ENCODE measurements at regions not wholly inside any gene's neighbourhood (a gene's known extent, or its start where the extent isn't known, plus 50 kb on each side); places are given as distances from the start of the nearest gene placed in this dataset.
"Not testable (repeated sequence)": the region's sequence is repeated elsewhere in the genome, so short reads cannot be mapped to it uniquely, and the experiment has no call there.

DNA sequence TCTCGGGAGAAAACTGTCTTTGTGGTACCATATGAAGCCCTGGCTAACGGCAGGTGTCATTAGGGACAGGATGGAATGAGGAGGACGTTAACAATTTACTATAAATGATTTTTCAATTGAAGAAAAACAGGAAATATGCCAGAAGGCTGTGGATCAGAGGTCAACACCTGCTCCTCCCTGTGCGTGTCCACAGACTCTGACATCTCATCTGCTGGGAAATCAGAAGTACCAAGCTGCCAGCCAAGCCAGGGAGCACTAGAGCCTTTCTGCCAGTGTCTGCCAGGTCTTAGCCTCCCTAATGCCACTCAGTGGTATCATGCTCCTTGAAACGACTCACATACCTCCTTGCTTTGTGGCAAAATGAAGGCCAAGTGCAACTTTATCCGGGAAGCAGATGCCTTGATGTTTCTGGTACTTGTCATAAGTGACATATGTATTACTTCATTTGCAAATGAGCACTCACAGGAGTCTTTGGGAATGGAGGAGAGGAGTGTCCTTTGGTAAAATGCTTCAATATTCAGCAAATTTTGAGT is 541.1 kb downstream of the SATB2 start:
- no peak for DNase-seq (ENCODE audit: low read depth)

DNA sequence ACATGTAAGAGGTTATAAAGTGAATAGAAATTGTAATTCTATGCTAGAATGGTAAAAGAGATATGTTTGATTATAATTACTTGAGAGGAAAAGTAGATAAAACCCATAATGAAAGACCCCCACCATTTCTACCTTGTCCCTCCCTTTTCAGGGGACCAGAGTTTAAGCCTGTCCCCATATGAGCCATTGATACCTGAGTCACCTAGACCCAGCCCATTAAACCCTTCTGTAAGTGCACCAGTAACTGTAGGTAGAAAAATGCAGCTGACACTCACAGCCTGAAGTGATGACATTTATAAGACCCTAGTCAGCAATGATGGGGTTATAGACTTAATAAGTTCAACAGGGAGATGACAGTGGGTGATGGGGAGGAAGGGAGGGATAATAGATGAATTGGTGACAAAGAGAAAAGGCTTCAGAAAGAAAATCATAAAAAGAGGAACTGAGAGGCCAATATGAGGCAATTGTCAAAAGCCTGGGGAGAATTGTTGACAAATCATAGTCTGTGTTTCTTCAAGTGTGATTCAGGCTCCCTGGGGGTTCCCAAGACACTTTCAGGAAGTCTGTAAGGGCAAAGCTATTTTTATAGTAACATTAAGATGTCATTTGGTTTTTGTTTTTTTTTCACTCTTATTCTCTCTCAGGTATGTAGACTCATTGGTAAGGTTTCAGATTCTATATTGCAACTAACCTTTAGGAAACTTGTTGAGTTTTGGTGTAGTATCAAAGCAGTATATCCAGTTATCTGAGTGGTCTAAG is 544.2 kb downstream of the SATB2 start:
- DNase-seq (ENCODE audit: low read depth) = no peak

DNA sequence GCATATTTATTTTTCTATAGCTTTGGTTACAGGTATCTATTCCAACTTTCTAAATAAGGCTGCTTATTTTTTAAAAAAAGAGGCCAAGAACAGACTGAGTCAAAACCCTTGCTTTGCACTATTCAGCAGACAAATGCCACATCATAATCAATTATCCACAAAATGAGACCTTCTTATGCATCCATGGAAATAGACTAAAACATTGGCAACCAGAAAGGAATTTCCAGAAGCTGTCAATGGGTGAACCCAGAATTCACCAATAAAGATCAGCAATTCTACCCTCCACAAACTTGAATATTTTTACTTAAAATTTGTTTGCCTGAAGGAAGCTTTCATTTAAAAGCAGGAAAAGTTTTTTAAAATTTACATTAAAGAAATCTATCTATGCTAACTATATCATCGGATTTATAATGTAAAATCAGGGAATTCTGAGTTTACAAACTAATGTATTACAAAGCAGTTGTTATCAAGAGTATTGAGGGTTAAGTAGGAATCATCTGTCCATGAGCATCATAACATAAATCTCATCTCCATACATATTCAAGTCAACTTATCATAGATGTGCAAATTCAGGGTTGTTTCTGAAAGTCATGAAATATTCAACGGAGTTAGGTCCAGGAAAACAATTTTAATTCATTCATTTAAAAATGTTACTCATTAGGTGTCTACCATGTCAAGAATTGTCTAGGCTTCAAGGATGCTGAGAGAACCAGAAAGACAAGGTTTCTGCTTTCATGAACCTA is 548.0 kb downstream of the SATB2 start:
- no peak for DNase-seq (ENCODE audit: low read depth)

DNA sequence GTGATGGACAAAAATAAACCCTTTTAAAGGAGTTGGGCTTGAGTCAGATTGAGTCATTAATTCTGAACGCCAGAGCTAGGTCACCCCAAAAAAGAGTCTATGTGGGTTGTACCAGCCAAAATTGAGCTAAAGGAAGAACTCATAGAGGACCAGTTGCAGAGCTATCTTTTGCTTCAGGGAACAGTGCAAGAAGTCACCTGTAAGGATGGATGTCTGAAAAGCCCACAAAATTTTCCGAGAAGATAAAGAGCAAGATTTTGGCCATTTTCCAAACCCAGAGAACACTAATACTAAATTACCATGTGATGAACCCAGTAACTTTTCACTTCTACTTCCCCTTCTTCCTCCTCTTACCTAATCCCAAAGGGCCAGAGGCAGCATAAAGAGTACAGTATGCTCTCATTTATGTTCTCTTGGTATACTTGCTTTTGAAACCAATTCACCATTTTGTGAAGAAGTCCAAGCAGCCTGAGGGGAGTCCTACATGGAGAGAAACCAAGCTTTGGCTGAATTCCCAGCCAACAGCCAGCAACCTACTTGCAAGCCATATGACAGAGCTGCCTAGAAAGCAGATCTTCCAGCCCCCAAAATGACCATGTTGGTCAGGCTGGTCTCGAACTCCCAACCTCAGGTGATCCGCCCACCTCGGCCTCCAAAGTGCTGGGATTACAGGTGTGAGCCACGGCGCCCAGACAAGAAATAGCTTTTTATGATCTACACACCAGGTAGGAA is 551.7 kb downstream of the SATB2 start:
- no peak for DNase-seq (ENCODE audit: low read depth)

DNA sequence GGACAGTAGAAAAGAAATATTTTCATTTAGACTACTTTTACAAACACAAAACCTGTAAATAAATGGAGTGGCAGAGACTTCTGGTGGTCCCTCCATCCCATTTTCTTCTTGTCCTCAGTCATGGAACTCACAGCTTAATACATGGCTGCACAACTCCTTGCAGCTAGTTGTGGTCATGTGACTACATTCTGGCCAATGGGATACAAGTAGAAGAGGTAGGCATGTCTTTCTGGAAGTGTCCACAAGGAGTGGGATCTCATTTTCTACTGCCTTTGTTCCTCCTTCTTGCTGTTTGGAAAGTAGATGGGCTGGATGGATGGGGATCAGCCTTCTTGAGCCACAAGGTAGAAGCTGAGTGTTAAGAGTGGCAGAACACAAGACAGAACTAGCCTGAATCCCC is 555.8 kb downstream of the SATB2 start:
- no peak for DNase-seq (ENCODE audit: low read depth)

DNA sequence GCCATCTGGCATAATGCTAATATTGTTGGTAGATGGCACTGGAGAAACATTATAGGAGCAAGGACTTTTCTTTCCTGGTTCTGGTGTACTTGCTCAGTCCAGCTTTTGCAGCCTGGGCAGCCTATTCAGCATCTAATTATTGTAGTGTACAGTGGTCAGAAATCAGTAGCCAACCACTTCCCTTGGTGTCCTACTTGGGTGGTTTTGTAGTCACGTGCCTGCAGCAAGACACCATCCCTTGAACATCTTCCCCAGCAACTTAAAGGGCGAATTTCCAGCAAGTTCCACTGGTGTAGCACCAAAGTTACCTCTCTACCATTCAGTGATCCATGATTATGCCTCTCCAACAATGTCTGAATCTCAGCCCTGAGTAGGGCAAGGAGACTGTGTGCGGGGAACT is 557.6 kb downstream of the SATB2 start:
- DNase-seq (ENCODE audit: low read depth) = no peak

DNA sequence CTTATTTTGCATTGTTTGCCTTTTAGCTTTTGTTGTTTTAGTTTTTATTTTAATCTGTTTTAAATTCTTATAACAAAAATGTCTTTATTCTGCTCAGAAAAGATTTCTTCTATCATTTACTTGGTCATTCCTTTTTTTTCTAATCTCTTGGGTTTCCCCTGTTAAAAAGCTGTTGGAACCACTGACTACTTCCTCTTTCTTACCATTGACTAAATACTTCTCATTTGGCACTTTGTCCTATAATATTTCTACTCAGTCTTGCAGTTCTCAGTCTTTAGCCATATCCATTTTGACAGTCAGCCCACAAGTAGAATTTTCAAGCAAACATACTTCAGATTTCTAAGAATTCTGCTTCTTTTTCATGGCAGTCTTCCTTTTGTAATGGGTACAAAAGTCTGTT is 567.2 kb downstream of the SATB2 start:
- DNase-seq (ENCODE audit: low read depth) = no peak

DNA sequence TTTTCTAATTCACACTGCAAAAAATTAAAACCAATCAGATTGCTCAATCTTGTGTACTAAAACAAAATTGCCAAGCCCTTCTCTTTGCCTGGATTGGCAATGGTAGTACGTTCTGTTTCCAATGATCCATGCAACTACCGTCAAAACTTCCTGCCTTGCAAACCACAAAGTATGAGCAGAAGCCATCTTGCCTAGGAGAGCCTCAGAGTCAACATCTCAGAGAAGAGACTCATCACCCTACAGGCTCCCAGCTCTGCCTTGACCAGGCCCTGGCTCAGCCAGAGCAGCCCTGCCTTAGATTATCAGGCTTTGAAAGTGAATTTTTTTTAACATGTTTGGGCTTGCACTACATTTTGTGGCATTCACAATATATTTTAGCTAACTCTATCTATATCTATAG is 574.1 kb downstream of the SATB2 start:
- DNase-seq (ENCODE audit: low read depth) = no peak

DNA sequence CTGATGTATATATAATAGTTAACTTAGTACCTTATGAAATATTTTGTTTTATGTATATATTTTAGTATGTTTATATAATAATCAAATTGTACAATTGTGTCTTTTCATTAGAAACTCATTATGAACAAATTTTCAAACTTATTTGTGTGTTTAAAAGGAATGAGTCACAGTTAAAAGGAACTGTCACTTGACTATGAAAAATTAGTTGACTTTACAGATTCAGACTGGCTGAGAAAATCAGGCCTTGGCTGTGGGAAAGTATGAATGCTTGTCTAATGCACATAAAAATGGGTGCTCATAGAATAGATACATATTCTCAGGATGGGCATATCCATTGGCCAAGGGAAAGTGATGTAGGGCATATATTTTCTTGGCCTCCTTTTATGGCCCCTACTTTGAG is 576.8 kb downstream of the SATB2 start:
- DNase-seq (ENCODE audit: low read depth) = no peak

DNA sequence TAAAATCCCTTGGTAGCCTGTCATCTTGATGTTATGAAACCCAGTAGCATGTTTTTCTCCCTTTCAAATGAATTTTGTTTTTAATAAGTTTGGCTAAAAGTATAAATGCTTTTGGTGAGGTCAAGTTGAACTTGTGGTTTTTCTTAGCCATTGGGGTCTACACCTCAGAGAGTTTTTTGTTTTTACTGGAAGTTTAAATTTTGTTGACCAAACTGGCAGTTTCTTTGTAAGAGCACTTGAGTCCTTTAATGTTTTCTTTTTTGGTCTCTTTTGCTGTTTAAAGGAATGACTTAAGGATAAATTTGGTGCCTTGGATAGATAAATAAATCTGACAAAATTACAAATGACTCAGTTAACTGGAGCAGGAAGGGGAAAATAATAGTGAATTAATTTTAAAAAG is 577.3 kb downstream of the SATB2 start:
- no peak for DNase-seq (ENCODE audit: low read depth)

DNA sequence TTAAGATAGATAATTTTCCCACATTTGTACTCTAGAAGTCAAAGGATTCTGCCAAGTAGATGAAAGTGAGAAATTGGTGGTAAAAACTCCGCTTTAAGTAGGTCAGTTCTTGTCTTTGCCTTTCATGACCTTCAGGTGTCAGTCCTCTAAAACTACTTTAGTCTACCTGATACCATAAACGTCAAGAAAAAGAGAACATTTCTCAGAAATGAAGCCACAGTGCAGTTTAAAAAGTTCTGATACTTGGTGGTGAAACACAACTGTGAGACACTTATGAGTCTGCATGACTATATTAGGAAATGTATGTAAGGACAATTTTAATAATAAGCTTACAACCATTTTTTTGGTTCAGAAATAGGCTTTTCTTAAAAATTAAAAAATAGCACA is 583.3 kb downstream of the SATB2 start:
- no peak for DNase-seq (ENCODE audit: low read depth)

DNA sequence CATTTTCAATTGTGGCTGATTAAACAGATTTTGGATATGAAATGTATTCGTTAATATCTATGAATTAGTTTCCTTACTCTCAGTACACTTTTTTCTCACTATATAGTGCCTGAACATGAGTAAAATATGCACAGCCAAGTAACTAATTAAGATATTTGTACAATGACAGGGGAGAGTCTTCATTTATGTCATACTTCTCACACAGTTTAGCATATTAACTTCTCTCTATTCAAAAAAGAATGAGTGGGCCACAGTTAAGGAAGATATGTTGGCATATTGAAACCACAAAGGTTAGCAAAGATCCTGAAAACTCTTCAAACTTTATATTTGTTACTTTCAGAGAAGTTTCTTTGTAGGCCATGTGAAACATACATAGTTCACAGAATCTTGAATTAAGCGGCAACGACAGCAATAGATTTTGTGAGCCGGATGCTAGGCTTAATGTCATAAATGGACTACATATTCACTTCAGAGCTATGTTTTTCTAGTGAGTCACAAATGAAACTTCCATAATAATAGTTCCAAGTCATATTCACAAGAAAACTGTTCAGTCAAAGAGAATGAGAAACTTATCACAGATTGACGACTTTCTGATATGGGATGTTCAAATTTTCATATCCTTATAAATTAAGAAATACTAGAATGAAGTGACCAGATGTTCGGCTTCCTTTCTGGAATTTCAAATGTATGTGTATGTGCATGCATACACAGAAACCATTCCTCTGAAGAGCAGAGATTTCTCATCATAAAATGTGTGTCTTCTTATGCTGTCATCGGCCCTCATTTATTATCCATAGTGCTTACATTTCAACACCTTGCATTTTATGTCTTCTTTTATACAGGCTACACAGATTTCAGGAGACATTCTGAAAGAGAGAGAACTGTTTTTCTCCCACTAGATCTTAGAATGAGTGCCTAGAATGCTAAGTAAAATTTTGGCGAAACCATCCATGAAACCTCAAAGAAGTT is 584.0 kb downstream of the SATB2 start:
- no peak for DNase-seq (ENCODE audit: low read depth)

DNA sequence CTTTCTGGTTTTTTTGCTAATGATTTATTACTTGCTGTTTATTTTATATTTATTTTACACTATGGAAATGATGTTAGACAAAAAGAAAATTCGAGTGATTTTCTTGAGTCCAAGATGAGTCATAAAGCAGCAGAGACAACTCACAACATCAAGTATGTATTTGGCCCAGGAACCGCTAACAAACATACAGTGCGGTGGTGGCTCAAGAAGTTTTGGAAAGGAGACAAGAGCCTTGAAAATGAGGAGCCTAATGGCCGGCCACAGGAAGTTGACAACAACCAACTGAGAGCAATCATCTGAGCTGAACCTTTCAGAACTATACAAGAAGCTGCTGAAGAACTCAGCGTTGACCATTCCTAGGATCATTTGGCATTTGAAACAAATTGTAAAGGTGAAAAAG is 594.1 kb downstream of the SATB2 start:
- no peak for DNase-seq (ENCODE audit: low read depth)

DNA sequence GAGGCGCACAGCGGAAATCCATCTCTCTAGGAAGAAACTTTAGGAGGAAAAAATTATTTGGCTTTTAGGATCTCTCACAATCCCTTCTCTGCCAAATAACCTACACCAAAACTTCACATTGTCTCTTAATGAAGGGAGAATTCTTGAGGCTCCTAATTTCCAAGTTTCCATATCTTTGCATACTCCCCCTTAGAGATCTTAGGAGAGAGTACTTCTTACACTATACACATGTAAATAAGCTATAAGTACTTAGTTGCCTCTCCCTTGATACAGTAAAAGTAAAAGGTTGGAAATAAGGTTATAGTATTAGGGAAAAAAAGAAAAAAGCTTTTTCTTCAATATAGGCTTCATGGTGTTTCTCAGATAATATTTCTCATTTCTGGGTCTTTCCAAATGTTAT is 596.7 kb downstream of the SATB2 start:
- no peak for DNase-seq (ENCODE audit: low read depth)

DNA sequence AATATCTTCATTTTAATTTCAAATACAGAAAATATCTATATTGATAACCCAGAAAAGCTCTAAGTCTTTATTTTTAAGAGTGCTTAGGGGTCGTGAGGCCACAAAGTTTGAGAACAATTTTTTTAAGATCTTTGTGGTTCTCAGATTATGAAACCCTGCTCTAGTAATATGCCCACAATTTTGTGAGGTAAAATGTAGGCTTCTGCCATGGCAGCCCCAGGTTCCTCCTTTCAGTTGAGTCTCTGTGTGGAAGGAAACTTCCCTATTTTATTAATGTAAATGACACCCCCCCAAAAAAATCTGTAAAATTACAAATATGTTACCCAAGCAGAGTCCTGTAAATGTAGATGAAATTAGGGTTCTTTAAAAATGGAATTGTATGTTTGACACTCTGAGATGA is 600.5 kb downstream of the SATB2 start:
- DNase-seq (ENCODE audit: low read depth) = no peak

DNA sequence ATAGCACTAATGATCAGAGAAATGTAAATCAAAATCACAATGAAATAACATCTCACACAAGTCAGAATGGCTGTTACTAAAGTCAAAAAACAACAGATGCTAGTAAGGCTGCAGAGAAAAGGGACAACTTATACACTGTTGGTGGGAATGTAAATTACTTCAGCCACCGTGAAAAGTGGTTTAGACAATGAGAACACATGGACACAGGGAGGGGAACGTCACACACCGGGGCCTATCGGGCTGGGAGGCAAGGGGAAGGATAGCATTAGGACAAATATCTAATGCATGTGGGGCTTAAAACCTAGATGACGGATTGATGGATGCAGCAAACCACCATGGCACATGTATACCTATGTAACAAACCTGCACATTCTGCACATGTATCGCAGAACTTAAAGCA is 602.0 kb downstream of the SATB2 start:
- DNase-seq (ENCODE audit: low read depth) = not testable (repeated sequence)

DNA sequence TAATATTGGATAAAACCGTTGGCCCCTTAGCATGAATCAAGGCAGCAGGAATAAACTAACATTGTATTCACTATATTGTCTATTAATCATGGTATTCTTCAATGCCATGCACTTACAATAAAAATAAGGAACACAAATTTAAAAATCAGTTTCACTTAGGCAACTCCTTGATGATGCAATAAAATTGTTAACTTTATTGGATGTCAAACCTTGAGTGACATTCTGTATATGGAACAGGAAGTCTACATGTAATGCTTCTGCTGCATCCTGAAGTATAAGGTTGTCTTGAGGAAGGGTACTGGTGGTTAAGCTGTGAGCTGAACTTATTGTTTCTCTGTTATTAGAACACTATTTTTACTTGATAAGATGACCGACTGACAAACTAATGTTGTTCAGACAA is 605.5 kb downstream of the SATB2 start:
- no peak for DNase-seq (ENCODE audit: low read depth)

DNA sequence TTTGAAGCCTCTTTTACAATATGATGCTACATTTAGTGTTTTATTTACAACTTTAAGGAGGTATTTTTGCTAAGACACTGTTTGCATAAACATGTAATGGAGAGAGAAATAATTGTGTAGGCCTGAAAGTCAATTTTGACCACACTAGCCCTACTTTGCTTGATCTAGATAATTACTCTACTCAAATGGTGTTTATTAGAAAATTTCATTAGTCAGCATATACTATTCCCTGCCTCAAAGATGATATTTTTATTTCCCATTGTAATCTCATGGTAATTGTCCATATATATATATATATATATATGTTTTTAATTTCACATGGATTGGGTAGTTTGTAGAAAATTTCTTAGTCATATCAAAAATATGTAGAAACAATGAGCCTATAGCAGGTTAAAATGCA is 632.2 kb downstream of the SATB2 start:
- DNase-seq (ENCODE audit: low read depth) = no peak

DNA sequence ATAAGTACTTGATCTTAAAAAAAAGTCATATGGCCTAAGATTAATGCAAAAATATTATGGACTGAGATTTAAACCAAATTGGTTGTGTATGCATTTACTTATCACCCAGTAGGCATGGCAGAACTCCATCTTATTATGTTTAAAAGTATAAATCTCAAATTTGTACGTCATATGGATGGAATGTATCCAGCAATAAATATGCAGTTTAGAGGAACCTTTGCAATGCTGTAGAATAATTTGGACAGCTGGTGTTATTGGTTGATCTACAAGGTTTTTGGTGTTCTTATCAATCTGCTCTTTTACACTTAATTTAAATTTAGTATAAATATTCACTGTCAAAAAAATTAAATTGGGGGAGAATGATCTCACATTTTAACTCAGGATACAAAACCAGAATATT is 640.2 kb downstream of the SATB2 start:
- DNase-seq (ENCODE audit: low read depth) = no peak

DNA sequence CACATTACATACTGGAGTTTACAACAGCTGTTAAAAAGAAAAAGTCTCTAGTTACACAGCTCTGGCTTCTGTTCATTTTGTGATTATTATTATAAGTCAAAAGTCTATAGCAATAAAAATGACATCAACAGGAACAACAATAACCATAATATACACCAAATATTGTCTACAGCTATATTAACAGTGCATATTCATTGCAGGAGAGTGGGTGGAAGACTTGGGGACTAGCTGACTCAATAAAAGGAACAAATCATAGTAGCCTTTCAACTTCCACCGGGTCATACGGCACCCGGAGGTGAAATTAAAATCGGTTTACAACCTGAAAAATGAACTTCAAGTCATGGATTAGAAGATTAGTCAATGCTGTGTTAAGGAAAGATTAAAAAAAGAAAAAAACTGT is 642.1 kb downstream of the SATB2 start:
- no peak for DNase-seq (ENCODE audit: low read depth)

DNA sequence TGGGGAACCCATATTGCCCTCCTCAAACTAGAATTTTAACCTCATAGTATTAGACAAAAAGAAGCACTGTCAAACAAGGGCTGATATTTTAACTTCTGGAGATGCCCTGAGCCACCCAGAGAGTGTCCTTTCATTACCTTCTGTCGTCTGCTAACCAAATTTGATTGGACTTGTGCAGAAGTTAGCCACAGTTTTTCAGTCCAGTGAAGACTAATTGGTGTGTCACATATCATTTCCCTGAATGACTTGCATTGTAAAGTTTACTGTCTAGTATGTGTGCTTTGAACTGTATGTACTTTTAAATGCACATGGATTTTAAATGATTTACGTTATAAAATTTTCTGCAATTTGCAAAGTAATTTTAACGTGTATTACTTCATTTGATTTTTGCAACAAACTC is 646.5 kb downstream of the SATB2 start:
- no peak for DNase-seq (ENCODE audit: low read depth)

DNA sequence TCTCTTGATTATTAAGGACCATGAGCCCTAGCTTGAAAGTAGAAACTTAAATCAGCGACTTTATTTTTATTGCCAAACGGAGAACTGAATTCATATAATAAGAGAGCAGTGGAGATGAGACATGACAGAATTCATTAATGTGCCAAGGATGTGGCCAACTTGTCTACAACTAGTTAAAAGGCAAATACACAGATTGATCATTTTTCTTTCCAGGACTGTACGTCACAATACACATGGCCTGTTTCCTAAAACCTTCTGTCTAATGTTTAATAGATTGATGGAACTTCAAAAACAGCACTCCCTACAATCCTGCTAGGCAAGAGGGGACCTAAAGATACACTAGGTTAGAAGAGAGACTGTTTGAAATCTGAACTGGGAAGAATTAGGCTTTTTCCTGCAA is 647.8 kb downstream of the SATB2 start:
- no peak for DNase-seq (ENCODE audit: low read depth)
